Transverse colon (tissue), 4 donors: ENCODE measurements at regions not wholly inside any gene's neighbourhood (a gene's known extent, or its start where the extent isn't known, plus 50 kb on each side); places are given as distances from the start of the nearest gene placed in this dataset.

Source experiments
- DNase-seq: peaks from one replicate; pipeline ENCODE4 v3.0.0-alpha.2; 2019
- H3K27ac ChIP-seq, 4 donors: fragments of 200-600 bp; sonication (generic); 2 replicates each; pipeline ENCODE4 v1.5.1; 2016 to 2018; ENCODE audit warnings: inconsistent platforms in 4 of 4
- H3K27me3 ChIP-seq: fragments of 200-600 bp; sonication (generic); 2 replicates; pipeline ENCODE4 v1.5.1; 2017; ENCODE audit warnings: inconsistent platforms
- H3K36me3 ChIP-seq, 4 donors: fragments of 200-600 bp; sonication (generic); 2 replicates each; pipeline ENCODE4 v1.5.1; 2017 to 2019; ENCODE audit warnings: inconsistent platforms in 4 of 4
- H3K4me1 ChIP-seq, 4 donors: fragments of 200-600 bp; sonication (generic); 2 replicates each; pipeline ENCODE4 v1.5.1; 2017 to 2020; ENCODE audit warnings: inconsistent platforms in 4 of 4
- H3K4me3 ChIP-seq, 4 donors: fragments of 200-600 bp; sonication (generic); 1 replicate in 1 of 4; 2 replicates in 3 of 4; pipeline versions ENCODE4 v1.5.1 to v1.6.1; 2017 to 2019; ENCODE audit warnings: inconsistent platforms in 4 of 4
- H3K9me3 ChIP-seq, 2 donors: fragments of 200-600 bp; sonication (generic); 2 replicates each; pipeline ENCODE4 v1.5.1; 2017 to 2019; ENCODE audit warnings: inconsistent platforms in 2 of 2
- EP300 ChIP-seq: sonication (generic); formaldehyde crosslinking; IDR thresholded peaks from one replicate; pipeline ENCODE4 v1.6.1; 2017; ENCODE audit warnings: antibody characterized with exemption, low read depth
- POLR2A ChIP-seq: fragments of 450-650 bp; IDR thresholded peaks from one replicate; pipeline ENCODE4 v1.6.1; 2016; ENCODE audit warnings: antibody characterized with exemption, mild to moderate bottlenecking, moderate library complexity
- POLR2AphosphoS5 ChIP-seq, 3 donors: sonication (generic); formaldehyde crosslinking; IDR thresholded peaks; one replicate each; pipeline ENCODE4 v1.6.1; 2016; ENCODE audit warnings: antibody characterized with exemption in 3 of 3
- WGBS, 2 donors: methylation state at CpG; one replicate each; pipeline ENCODE4 v1.1.5; 2018; ENCODE audit warnings: low coverage in 1 of 2; 5-methylcytosine and 5-hydroxymethylcytosine counted together
- in situ Hi-C, 4 donors: fragments of 200-750 bp; cut with MboI; loops; one replicate each; pipeline versions ENCODE4 v1.15.0 to v1.15.1; 2017; ENCODE audit warnings: low sequenced_read_pairs in 3 of 4, low pct_ligation_motif_present in 1 of 4, low pct_unique_long_range_greater_than_20kb in 1 of 4
- intact Hi-C: fragments of 100-400 bp; cut with DNase I; formaldehyde crosslinking; loops from one replicate; pipeline ENCODE4 v1.15.1; 2023; ENCODE audit warnings: low total_unique reads
- TF ChIP-seq, protein P1 (sequence below), 5 experiments: fragments of 200-600 bp in 3 of 5; fragments of 450-650 bp in 2 of 5; sonication (generic) in 3 of 5; IDR thresholded peaks; 1 replicate in 2 of 5; 2 replicates in 3 of 5; pipeline ENCODE4 v1.5.1; 2016 to 2017; ENCODE audit warnings: antibody characterized with exemption in 5 of 5, inconsistent platforms in 3 of 5, mild to moderate bottlenecking in 2 of 5, moderate library complexity in 1 of 5

DNA sequence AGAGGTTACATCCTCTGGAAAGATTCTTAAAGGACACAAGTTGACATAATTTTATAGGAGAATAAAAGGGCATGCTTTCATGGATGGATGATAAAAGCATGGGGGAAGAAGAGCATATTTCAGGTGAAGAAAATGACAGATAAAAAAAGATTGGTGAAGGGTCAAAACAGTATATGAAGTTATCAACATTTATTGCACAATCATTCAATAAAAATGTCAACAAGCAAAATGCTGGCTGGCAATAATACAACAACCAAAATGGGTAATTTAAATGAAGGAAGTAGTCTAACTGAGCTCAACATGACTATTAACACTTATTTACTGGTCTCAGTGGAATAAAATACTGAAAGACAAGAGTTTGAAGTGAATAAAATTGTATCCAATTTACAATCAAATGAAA, 696.7 kb downstream of the SQOR start:
- intact Hi-C loops (no loop called here), in situ Hi-C loops (no loop called here)

DNA sequence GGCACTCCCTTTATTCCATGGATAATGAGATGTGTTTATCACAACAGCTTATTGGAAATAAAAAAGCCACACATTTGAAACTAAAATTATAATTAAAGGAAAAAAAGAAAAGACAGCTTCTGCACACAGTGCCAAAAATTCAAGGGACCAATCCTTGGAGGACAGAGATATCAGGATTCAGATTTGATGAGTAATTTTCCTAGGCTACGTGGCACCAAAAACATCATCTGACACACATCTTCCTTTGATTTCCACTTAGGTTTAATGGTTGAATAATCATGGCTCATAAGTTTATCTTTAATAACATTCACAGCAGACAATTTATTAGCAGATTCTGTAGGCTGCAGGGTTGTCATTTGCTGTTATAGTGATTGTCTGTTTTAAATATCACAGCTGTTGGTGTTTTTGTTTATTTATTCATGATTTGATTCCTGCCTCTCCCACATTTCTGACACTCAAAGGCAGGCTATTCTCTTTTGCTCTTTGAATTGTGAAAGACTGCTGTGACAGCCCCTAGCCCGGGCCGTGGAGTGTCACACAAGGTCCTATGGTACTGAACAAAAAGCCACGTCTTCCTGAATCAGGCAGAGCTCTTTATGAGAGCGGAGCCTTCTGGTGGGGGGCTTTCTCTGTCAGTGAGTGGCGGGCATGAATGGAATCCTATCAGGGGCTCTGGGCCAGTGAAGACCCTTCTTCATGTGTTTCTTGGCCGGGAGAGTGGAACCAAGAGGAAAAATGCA, 708.5 kb downstream of the SQOR start:
- Histone ChIP-seq H3K36me3 (no peaks in the 10 kb centered on the region), H3K27me3 (no peaks in the 10 kb centered on the region), H3K4me1 (no peaks in the 10 kb centered on the region), H3K27ac (no peak overlapping the region), H3K9me3 (peaks cover 0 to 2% of the 10 kb centered on the region in 2 donors), H3K4me3 (no peak overlapping the region)
- in situ Hi-C loops (no loop called here), intact Hi-C loops (no loop called here)
- TF ChIP-seq POLR2A (no peak), EP300 (no peak), POLR2AphosphoS5 (IDR thresholded peaks at IDR 0.05) (no peak)
- TF ChIP-seq, protein P1, sequence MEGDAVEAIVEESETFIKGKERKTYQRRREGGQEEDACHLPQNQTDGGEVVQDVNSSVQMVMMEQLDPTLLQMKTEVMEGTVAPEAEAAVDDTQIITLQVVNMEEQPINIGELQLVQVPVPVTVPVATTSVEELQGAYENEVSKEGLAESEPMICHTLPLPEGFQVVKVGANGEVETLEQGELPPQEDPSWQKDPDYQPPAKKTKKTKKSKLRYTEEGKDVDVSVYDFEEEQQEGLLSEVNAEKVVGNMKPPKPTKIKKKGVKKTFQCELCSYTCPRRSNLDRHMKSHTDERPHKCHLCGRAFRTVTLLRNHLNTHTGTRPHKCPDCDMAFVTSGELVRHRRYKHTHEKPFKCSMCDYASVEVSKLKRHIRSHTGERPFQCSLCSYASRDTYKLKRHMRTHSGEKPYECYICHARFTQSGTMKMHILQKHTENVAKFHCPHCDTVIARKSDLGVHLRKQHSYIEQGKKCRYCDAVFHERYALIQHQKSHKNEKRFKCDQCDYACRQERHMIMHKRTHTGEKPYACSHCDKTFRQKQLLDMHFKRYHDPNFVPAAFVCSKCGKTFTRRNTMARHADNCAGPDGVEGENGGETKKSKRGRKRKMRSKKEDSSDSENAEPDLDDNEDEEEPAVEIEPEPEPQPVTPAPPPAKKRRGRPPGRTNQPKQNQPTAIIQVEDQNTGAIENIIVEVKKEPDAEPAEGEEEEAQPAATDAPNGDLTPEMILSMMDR (IDR thresholded peaks at IDR 0.05), result no peak
- DNase-seq, result no peak
- 72 to 75% methylated on average over 7 of the region's 7 CpGs for WGBS, 2 donors

More for the DNA sequence above, 696.7 kb downstream of the SQOR start:
- Histone ChIP-seq H3K4me1 (no peaks in the 10 kb centered on the region), H3K27ac (no peak overlapping the region), H3K36me3 (no peaks in the 10 kb centered on the region), H3K9me3 (no peaks in the 10 kb centered on the region), H3K27me3 (no peaks in the 10 kb centered on the region), H3K4me3 (no peak overlapping the region)
- TF ChIP-seq EP300 (no peak), POLR2A (no peak)
- TF ChIP-seq, protein P1 (IDR thresholded peaks at IDR 0.05), result no peak
- DNase-seq, result no peak

DNA sequence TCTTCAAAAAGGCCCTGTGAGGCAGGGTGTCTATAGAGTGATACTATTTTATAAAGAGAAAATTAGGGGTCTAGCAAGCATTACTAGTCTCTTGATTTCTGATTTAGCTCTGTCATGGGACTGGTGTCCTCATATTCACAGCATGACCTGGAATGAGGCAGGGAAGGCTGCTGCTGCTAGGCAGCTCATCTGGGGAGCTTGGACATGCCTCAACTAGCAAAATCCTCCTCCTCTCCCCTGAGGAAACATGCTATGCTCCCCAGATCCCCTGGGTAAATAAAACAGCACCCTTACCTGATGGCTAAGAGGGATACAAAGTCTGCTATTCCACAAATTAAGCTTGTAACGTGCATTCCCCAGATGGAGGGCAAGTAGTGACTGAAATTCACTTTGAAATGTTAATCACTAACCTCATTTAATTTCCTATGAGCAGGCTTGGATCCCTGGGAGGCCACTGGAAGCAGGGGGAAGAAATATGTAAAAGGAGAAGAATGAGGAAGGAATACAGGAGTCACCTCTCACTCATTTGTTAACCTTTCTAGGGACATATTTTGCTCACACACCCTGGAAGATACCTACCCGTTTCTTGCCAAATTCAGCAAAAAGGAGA, 709.4 kb downstream of the SQOR start:
- in situ Hi-C loops (no loop called here), intact Hi-C loops (no loop called here)
- Histone ChIP-seq H3K4me3 (no peak overlapping the region), H3K27me3 (no peaks in the 10 kb centered on the region), H3K4me1 (no peaks in the 10 kb centered on the region), H3K9me3 (peaks cover 0 to 2% of the 10 kb centered on the region in 2 donors), H3K27ac (no peak overlapping the region), H3K36me3 (no peaks in the 10 kb centered on the region)
- no peak for DNase-seq
- WGBS, 2 donors, result 45 to 83% methylated on average over 2 of the region's 2 CpGs
- no peak for TF ChIP-seq POLR2A
- no peak for TF ChIP-seq EP300
- TF ChIP-seq POLR2AphosphoS5 (IDR thresholded peaks at IDR 0.05), result no peak
- TF ChIP-seq, protein P1 (IDR thresholded peaks at IDR 0.05), result no peak

DNA sequence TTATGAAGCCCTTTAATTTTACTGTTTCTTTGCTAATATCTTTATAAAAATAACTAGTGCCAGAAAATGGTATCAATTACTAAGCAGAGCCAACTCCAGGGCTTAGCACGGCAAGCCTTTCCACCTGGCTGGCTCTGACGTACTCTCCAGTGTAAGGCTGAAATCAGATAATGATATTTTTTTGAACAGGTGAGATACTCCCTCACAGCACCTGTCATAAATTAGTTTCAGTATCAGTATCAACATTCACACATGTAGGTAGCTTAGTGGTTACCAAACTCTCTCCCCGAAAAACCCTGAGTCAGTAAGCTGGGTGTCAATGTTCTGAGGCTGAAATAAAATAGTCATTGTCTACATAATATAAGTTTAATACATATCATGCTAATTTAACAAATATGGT, 710.1 kb downstream of the SQOR start:
- H3K4me3 ChIP-seq, result no peak overlapping the region
- peaks cover 0 to 2% of the 10 kb centered on the region in 2 donors for H3K9me3 ChIP-seq
- H3K36me3 ChIP-seq, result no peaks in the 10 kb centered on the region
- intact Hi-C loops, result no loop called here
- TF ChIP-seq, protein P1 (IDR thresholded peaks at IDR 0.05), result no peak
- TF ChIP-seq EP300 (no peak), POLR2A (no peak), POLR2AphosphoS5 (IDR thresholded peaks at IDR 0.05) (no peak)
- in situ Hi-C loops, result no loop called here
- no peak overlapping the region for H3K27ac ChIP-seq
- no peaks in the 10 kb centered on the region for H3K27me3 ChIP-seq
- H3K4me1 ChIP-seq, result no peaks in the 10 kb centered on the region
- WGBS, 2 donors, result 85 to 89% methylated on average over 1 to 3 of the region's 3 CpGs
- DNase-seq, result no peak
